ENCODE measurements at regions not wholly inside any gene's neighbourhood (a gene's known extent, or its start where the extent isn't known, plus 50 kb on each side); places are given as distances from the start of the nearest gene placed in this dataset.

- 91% methylated on average over 3 of the region's 3 CpGs for WGBS (ENCODE audit: low lambda C conversion rate, missing lambda C conversion rate)
- no peak for TF ChIP-seq EZH2phosphoT487 (IDR thresholded peaks at IDR 0.05; ENCODE audit: low read depth, severe bottlenecking, unreplicated experiment)
- TF ChIP-seq EZH2 (IDR thresholded peaks at IDR 0.05; ENCODE audit: borderline replicate concordance): no peak
- no peak for TF ChIP-seq CTCF (IDR thresholded peaks at IDR 0.05; ENCODE audit: poor library complexity)
- DNase-seq (ENCODE audit: low spot score): no peak
Observed at GRCh38 chrX:115901241-115901640, 269.3 kb upstream of the AGTR2 start.

DNA sequence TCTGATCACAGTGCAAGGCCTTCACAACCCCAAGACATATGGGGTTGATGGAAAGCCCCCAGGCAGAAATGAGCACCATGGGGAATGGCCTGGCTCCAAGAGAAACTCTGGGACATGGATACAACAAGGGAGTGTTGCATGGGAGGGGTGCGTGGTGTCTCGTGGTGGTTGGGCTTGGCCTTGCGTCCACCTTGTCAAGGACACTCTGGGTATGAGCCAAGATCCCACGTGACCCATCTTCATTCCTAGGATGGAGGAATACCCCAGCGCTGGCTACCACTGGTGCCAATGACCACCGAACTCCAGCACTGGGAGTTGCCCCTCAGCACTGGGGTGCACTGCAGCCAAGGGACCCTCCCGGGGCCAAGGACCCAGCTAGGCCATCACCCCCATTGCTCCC is 267.5 kb upstream of the AGTR2 start:
- Histone ChIP-seq H3K4me2 (no peak overlapping the region), H3K9me2 (replicated peaks; ENCODE audit: insufficient read depth) (no peaks in the 10 kb centered on the region), H3K4me1 (ENCODE audit: insufficient read depth) (no peaks in the 10 kb centered on the region), H2AFZ (no peak overlapping the region), H3K36me3 (replicated peaks; ENCODE audit: insufficient read depth, low read depth) (no peaks in the 10 kb centered on the region), H3K27ac (no peak overlapping the region), H3K27me3 (no peaks in the 10 kb centered on the region), H3K79me2 (peaks cover 24% of the 10 kb centered on the region), H3K4me3 (no peak overlapping the region), H4K20me1 (ENCODE audit: insufficient read depth, poor library complexity, severe bottlenecking) (no peaks in the 10 kb centered on the region), H3K9me3 (ENCODE audit: low read depth) (no peaks in the 10 kb centered on the region)
- DNase-seq (ENCODE audit: low spot score): no peak
- 99% methylated on average over 7 of the region's 7 CpGs for WGBS (ENCODE audit: low lambda C conversion rate, missing lambda C conversion rate)
- TF ChIP-seq EZH2phosphoT487 (IDR thresholded peaks at IDR 0.05; ENCODE audit: low read depth, severe bottlenecking, unreplicated experiment) (no peak), EZH2 (IDR thresholded peaks at IDR 0.05; ENCODE audit: borderline replicate concordance) (no peak), CTCF (IDR thresholded peaks at IDR 0.05; ENCODE audit: poor library complexity) (no peak)

More at GRCh38 chrX:115901241-115901640, 269.3 kb upstream of the AGTR2 start:
- no peaks in the 10 kb centered on the region for H3K36me3 ChIP-seq (replicated peaks; ENCODE audit: insufficient read depth, low read depth)
- no peak overlapping the region for H3K27ac ChIP-seq
- H3K27me3 ChIP-seq: no peaks in the 10 kb centered on the region
- no peaks in the 10 kb centered on the region for H3K9me2 ChIP-seq (replicated peaks; ENCODE audit: insufficient read depth)
- no peak overlapping the region for H2AFZ ChIP-seq
- H3K4me3 ChIP-seq: no peak overlapping the region
- no peak overlapping the region for H3K4me2 ChIP-seq
- H4K20me1 ChIP-seq (ENCODE audit: insufficient read depth, poor library complexity, severe bottlenecking): no peaks in the 10 kb centered on the region
- no peaks in the 10 kb centered on the region for H3K4me1 ChIP-seq (ENCODE audit: insufficient read depth)
- H3K79me2 ChIP-seq: peaks cover 14% of the 10 kb centered on the region
- no peaks in the 10 kb centered on the region for H3K9me3 ChIP-seq (ENCODE audit: low read depth)

GRCh38 chrX:115906276-115906675 is 264.3 kb upstream of the AGTR2 start:
- Histone ChIP-seq H3K27ac (no peak overlapping the region), H3K27me3 (no peaks in the 10 kb centered on the region), H2AFZ (no peak overlapping the region), H3K4me1 (ENCODE audit: insufficient read depth) (no peaks in the 10 kb centered on the region), H3K9me3 (ENCODE audit: low read depth) (no peaks in the 10 kb centered on the region), H3K36me3 (replicated peaks; ENCODE audit: insufficient read depth, low read depth) (no peaks in the 10 kb centered on the region), H3K79me2 (peaks cover 48% of the 10 kb centered on the region), H4K20me1 (ENCODE audit: insufficient read depth, poor library complexity, severe bottlenecking) (no peaks in the 10 kb centered on the region), H3K4me2 (no peak overlapping the region), H3K9me2 (replicated peaks; ENCODE audit: insufficient read depth) (no peaks in the 10 kb centered on the region), H3K4me3 (no peak overlapping the region)
- WGBS (ENCODE audit: low lambda C conversion rate, missing lambda C conversion rate): 100% methylated on average over 2 of the region's 2 CpGs
- no peak for DNase-seq (ENCODE audit: low spot score)
- TF ChIP-seq EZH2phosphoT487 (IDR thresholded peaks at IDR 0.05; ENCODE audit: low read depth, severe bottlenecking, unreplicated experiment): no peak
- no peak for TF ChIP-seq CTCF (IDR thresholded peaks at IDR 0.05; ENCODE audit: poor library complexity)
- TF ChIP-seq EZH2 (IDR thresholded peaks at IDR 0.05; ENCODE audit: borderline replicate concordance): no peak

GRCh38 chrX:115906881-115907280 is 263.7 kb upstream of the AGTR2 start:
- H3K79me2 ChIP-seq: peaks cover 54% of the 10 kb centered on the region
- H4K20me1 ChIP-seq (ENCODE audit: insufficient read depth, poor library complexity, severe bottlenecking): no peaks in the 10 kb centered on the region
- H3K36me3 ChIP-seq (replicated peaks; ENCODE audit: insufficient read depth, low read depth): no peaks in the 10 kb centered on the region
- TF ChIP-seq EZH2phosphoT487 (IDR thresholded peaks at IDR 0.05; ENCODE audit: low read depth, severe bottlenecking, unreplicated experiment): no peak
- no peak for TF ChIP-seq CTCF (IDR thresholded peaks at IDR 0.05; ENCODE audit: poor library complexity)
- no peak overlapping the region for H3K4me3 ChIP-seq
- H3K4me2 ChIP-seq: no peak overlapping the region
- 92% methylated on average over 3 of the region's 3 CpGs for WGBS (ENCODE audit: low lambda C conversion rate, missing lambda C conversion rate)
- H2AFZ ChIP-seq: no peak overlapping the region
- no peak for DNase-seq (ENCODE audit: low spot score)
- no peaks in the 10 kb centered on the region for H3K4me1 ChIP-seq (ENCODE audit: insufficient read depth)
- no peaks in the 10 kb centered on the region for H3K9me2 ChIP-seq (replicated peaks; ENCODE audit: insufficient read depth)
- H3K27ac ChIP-seq: no peak overlapping the region
- no peaks in the 10 kb centered on the region for H3K27me3 ChIP-seq
- no peaks in the 10 kb centered on the region for H3K9me3 ChIP-seq (ENCODE audit: low read depth)
